GM12878 (cell line): ENCODE measurements at regions not wholly inside any gene's neighbourhood (a gene's known extent, or its start where the extent isn't known, plus 50 kb on each side); places are given as distances from the start of the nearest gene placed in this dataset.

Experiments
- ATAC-seq: fragments of 200-7000 bp; cut with Tn5 transposase; 3 replicates; pipeline ENCODE4 v1.9.1; 2020; ENCODE audit warnings: mild to moderate bottlenecking, moderate library complexity
- BruUV-seq: library from RNA; stranded (reverse); fragments of 400-500 nt; replicated peaks from 2 replicates; lab custom pipeline; 2021; lab: Mats Ljungman, UMichigan
- CTCF ChIA-PET: fragments of 300-600 bp; sonication (Branson Sonifier 250); formaldehyde crosslinking; extraction: SDS; loops from one replicate; lab custom pipeline; 2021; ENCODE audit warnings: inconsistent platforms; lab: Yijun Ruan, JAX
- POLR2A ChIA-PET: fragments of 350-600 bp; formaldehyde crosslinking; extraction: SDS; loops from one replicate; lab custom pipeline; 2021; ENCODE audit warnings: inconsistent platforms; lab: Charles Lee
- RAD21 ChIA-PET: fragments of 300-600 bp; sonication (Branson Sonifier 250); formaldehyde crosslinking; loops from one replicate; lab custom pipeline; 2023; ENCODE audit warnings: antibody characterized with exemption; ENCODE audit not compliant: unreplicated experiment; lab: Charles Lee
- SMC1A ChIA-PET: fragments of 300-600 bp; sonication (Branson Sonifier 250); formaldehyde crosslinking; loops from one replicate; lab custom pipeline; 2023; ENCODE audit not compliant: unreplicated experiment, uncharacterized antibody; lab: Charles Lee
- DNase-seq: peaks from one replicate; pipeline ENCODE4 v3.0.0-alpha.2; 2011; ENCODE audit warnings: low read depth, low spot score
- FAIRE-seq: peaks from 3 replicates; lab custom pipeline; 2011; peaks lifted over from hg19 to GRCh38; lab: Jason Lieb, UNC
- H2AFZ ChIP-seq: 2 replicates; pipeline ENCODE4 v1.6.0; 2011; ENCODE audit warnings: low read depth, low read length, control low read depth; ENCODE audit not compliant: control insufficient read depth
- H3K27ac ChIP-seq: 2 replicates; pipeline ENCODE4 v1.5.1; 2011; ENCODE audit warnings: control low read depth; ENCODE audit not compliant: control insufficient read depth, insufficient read depth
- H3K27me3 ChIP-seq, 2 experiments: replicated peaks in 1 of 2; 2 replicates each; pipeline versions ENCODE4 v1.6.0 to v1.6.1; 2011; ENCODE audit warnings: low read length in 1 of 2; ENCODE audit not compliant: control insufficient read depth in 2 of 2, insufficient read depth in 2 of 2
- H3K36me3 ChIP-seq, 2 experiments: 2 replicates each; pipeline ENCODE4 v1.5.1; 2011; ENCODE audit warnings: low read length in 1 of 2; ENCODE audit not compliant: control insufficient read depth in 2 of 2, insufficient read depth in 2 of 2
- H3K4me1 ChIP-seq: 2 replicates; pipeline ENCODE4 v1.6.1; 2011; ENCODE audit warnings: mild to moderate bottlenecking, low read length, moderate library complexity, mixed read lengths; ENCODE audit not compliant: control insufficient read depth, insufficient read depth
- H3K4me2 ChIP-seq: 2 replicates; pipeline ENCODE4 v1.6.0; 2011; ENCODE audit warnings: control low read depth; ENCODE audit not compliant: control insufficient read depth, insufficient read depth
- H3K4me3 ChIP-seq: fragments of 200-600 bp; sonication (generic); 2 replicates; pipeline ENCODE4 v1.5.1; 2016
- H3K79me2 ChIP-seq: 2 replicates; pipeline ENCODE4 v1.6.0; 2011; ENCODE audit warnings: low read length; ENCODE audit not compliant: control insufficient read depth, insufficient read depth
- H3K9ac ChIP-seq: 2 replicates; pipeline ENCODE4 v1.8.0; 2011; ENCODE audit warnings: low read length, control low read depth, mixed read lengths; ENCODE audit not compliant: control insufficient read depth, insufficient read depth
- H3K9me3 ChIP-seq: replicated peaks from 3 replicates; pipeline ENCODE4 v1.5.1; 2011; ENCODE audit warnings: mild to moderate bottlenecking, low read length; ENCODE audit not compliant: control insufficient read depth, insufficient read depth
- H4K20me1 ChIP-seq: 2 replicates; pipeline ENCODE4 v1.6.0; 2011; ENCODE audit not compliant: control insufficient read depth, insufficient read depth
- CREM ChIP-seq: IDR thresholded peaks from 2 replicates; pipeline ENCODE4 v1.6.1; 2014; ENCODE audit warnings: antibody characterized with exemption, low read depth
- HDAC6 ChIP-seq: fragments of 200-600 bp; sonication (generic); IDR thresholded peaks from one replicate; pipeline ENCODE4 v1.8.0; 2017; ENCODE audit warnings: antibody characterized with exemption; ENCODE audit not compliant: unreplicated experiment
- IKZF2 ChIP-seq, 2 experiments: fragments of 450-650 bp; IDR thresholded peaks; 2 replicates each; pipeline ENCODE4 v1.6.1; 2017; ENCODE audit warnings: mild to moderate bottlenecking in 2 of 2, moderate library complexity in 2 of 2
- NRF1 ChIP-seq: conservative IDR thresholded peaks from 2 replicates; pipeline ENCODE4 v1.6.1; 2011; ENCODE audit warnings: mild to moderate bottlenecking, low read depth, low read length, improper control_type of control experiment
- SMARCA5 ChIP-seq: fragments of 450-650 bp; IDR thresholded peaks from 2 replicates; pipeline ENCODE4 v1.6.1; 2017; ENCODE audit warnings: mild to moderate bottlenecking
- SUZ12 ChIP-seq: fragments of 200-600 bp; sonication (generic); IDR thresholded peaks from one replicate; pipeline ENCODE4 v1.6.1; 2018; ENCODE audit warnings: antibody characterized with exemption, mild to moderate bottlenecking; ENCODE audit not compliant: unreplicated experiment
- TCF12 ChIP-seq: IDR thresholded peaks from 2 replicates; pipeline ENCODE4 v1.6.1; 2011; ENCODE audit warnings: low read depth, mild to moderate bottlenecking, low read length
- ZNF592 ChIP-seq: fragments of 450-650 bp; IDR thresholded peaks from 2 replicates; pipeline ENCODE4 v1.6.1; 2017; ENCODE audit warnings: mild to moderate bottlenecking, moderate library complexity
- WGBS: methylation state at CpG from one replicate; pipeline ENCODE4 v1.1.6; 2016; ENCODE audit warnings: low lambda C conversion rate; ENCODE audit not compliant: insufficient replicate concordance, insufficient coverage; ENCODE audit errors: missing lambda C conversion rate; 5-methylcytosine and 5-hydroxymethylcytosine counted together
- in situ Hi-C: fragments of 300-500 bp; cut with MboI; formaldehyde crosslinking; loops from 9 replicates; pipeline ENCODE4 v1.14.3; 2018; ENCODE audit warnings: mixed read lengths
- intact Hi-C: fragments of 100-400 bp; cut with micrococcal nuclease; formaldehyde crosslinking; loops from one replicate; pipeline ENCODE4 v1.14.2; 2022; ENCODE audit not compliant: unreplicated experiment
- TF ChIP-seq, protein P1 (sequence below): IDR thresholded peaks from 2 replicates; pipeline ENCODE4 v1.6.1; 2012; ENCODE audit warnings: low read depth, low read length, improper control_type of control experiment
- TF ChIP-seq, protein P2 (sequence below): fragments of 450-650 bp; formaldehyde crosslinking; IDR thresholded peaks from 2 replicates; pipeline ENCODE4 v1.4.0; 2020; ENCODE audit warnings: mild to moderate bottlenecking, moderate library complexity

GRCh38 chr7:136496551-136496950 is 371.9 kb upstream of the CHRM2 start:
- no peak overlapping the region for H3K4me2 ChIP-seq
- H3K9ac ChIP-seq, result no peak overlapping the region
- ChIA-PET RAD21 (no interaction called here), POLR2A (no interaction called here), SMC1A (no interaction called here), CTCF (no interaction called here)
- no peak overlapping the region for H2AFZ ChIP-seq
- no peaks in the 10 kb centered on the region for H3K9me3 ChIP-seq
- TF ChIP-seq, protein P1, sequence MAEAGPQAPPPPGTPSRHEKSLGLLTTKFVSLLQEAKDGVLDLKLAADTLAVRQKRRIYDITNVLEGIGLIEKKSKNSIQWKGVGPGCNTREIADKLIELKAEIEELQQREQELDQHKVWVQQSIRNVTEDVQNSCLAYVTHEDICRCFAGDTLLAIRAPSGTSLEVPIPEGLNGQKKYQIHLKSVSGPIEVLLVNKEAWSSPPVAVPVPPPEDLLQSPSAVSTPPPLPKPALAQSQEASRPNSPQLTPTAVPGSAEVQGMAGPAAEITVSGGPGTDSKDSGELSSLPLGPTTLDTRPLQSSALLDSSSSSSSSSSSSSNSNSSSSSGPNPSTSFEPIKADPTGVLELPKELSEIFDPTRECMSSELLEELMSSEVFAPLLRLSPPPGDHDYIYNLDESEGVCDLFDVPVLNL, result no peak
- TF ChIP-seq, protein P2, sequence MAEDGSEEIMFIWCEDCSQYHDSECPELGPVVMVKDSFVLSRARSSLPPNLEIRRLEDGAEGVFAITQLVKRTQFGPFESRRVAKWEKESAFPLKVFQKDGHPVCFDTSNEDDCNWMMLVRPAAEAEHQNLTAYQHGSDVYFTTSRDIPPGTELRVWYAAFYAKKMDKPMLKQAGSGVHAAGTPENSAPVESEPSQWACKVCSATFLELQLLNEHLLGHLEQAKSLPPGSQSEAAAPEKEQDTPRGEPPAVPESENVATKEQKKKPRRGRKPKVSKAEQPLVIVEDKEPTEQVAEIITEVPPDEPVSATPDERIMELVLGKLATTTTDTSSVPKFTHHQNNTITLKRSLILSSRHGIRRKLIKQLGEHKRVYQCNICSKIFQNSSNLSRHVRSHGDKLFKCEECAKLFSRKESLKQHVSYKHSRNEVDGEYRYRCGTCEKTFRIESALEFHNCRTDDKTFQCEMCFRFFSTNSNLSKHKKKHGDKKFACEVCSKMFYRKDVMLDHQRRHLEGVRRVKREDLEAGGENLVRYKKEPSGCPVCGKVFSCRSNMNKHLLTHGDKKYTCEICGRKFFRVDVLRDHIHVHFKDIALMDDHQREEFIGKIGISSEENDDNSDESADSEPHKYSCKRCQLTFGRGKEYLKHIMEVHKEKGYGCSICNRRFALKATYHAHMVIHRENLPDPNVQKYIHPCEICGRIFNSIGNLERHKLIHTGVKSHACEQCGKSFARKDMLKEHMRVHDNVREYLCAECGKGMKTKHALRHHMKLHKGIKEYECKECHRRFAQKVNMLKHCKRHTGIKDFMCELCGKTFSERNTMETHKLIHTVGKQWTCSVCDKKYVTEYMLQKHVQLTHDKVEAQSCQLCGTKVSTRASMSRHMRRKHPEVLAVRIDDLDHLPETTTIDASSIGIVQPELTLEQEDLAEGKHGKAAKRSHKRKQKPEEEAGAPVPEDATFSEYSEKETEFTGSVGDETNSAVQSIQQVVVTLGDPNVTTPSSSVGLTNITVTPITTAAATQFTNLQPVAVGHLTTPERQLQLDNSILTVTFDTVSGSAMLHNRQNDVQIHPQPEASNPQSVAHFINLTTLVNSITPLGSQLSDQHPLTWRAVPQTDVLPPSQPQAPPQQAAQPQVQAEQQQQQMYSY (CRISPR knock-in tag), result no peak
- TF ChIP-seq HDAC6 (no peak), NRF1 (no peak), IKZF2 (IDR thresholded peaks at IDR 0.05) (no peak), SMARCA5 (no peak), SUZ12 (no peak), ZNF592 (no peak), CREM (no peak), TCF12 (no peak)
- ATAC-seq (no peak), DNase-seq (no peak), FAIRE-seq (no peak)
- no peaks in the 10 kb centered on the region for H3K4me1 ChIP-seq
- H4K20me1 ChIP-seq, result no peaks in the 10 kb centered on the region
- H3K27me3 ChIP-seq, result no peaks in the 10 kb centered on the region
- BruUV-seq, result no TSS peak
- in situ Hi-C loops, result no loop called here
- WGBS, result 0% methylated on average over 2 of the region's 2 CpGs
- intact Hi-C loops, result no loop called here
- no peak overlapping the region for H3K27ac ChIP-seq
- H3K4me3 ChIP-seq, result no peak overlapping the region
- no peaks in the 10 kb centered on the region for H3K79me2 ChIP-seq
- no peaks in the 10 kb centered on the region for H3K36me3 ChIP-seq
